Thyroid gland (tissue), 4 donors: ENCODE measurements at regions not wholly inside any gene's neighbourhood (a gene's known extent, or its start where the extent isn't known, plus 50 kb on each side); places are given as distances from the start of the nearest gene placed in this dataset.

Experiments used
- DNase-seq, 2 donors: peaks; one replicate each; pipeline ENCODE4 v3.0.0-alpha.2; 2019
- H3K27ac ChIP-seq, 3 donors: fragments of 200-600 bp; sonication (generic); 1 replicate in 2 of 3; 2 replicates in 1 of 3; pipeline ENCODE4 v1.5.1; 2016 to 2019; ENCODE audit warnings: mild to moderate bottlenecking in 1 of 3, moderate library complexity in 1 of 3
- H3K27me3 ChIP-seq: fragments of 200-600 bp; sonication (generic); one replicate; pipeline ENCODE4 v1.5.1; 2019
- H3K36me3 ChIP-seq, 2 donors: fragments of 200-600 bp; sonication (generic); one replicate each; pipeline ENCODE4 v1.5.1; 2016 to 2019
- H3K4me1 ChIP-seq, 2 donors: fragments of 200-600 bp; sonication (generic); one replicate each; pipeline ENCODE4 v1.5.1; 2017 to 2019
- H3K4me3 ChIP-seq, 3 donors: fragments of 200-600 bp; sonication (generic); replicated peaks in 1 of 3; 1 replicate in 2 of 3; 2 replicates in 1 of 3; pipeline ENCODE4 v1.5.1; 2016; ENCODE audit warnings: mild to moderate bottlenecking in 1 of 3
- H3K9me3 ChIP-seq: fragments of 200-600 bp; sonication (generic); one replicate; pipeline ENCODE4 v1.5.1; 2017
- POLR2A ChIP-seq, 2 donors: fragments of 450-650 bp; IDR thresholded peaks; one replicate each; pipeline ENCODE4 v1.6.1; 2017; ENCODE audit warnings: antibody characterized with exemption in 2 of 2, mild to moderate bottlenecking in 2 of 2, moderate library complexity in 1 of 2
- WGBS, 2 donors: methylation state at CpG; one replicate each; pipeline ENCODE4 v1.1.5; 2017; 5-methylcytosine and 5-hydroxymethylcytosine counted together
- intact Hi-C: fragments of 100-400 bp; cut with DNase I; formaldehyde crosslinking; loops from one replicate; pipeline ENCODE4 v1.15.1; 2023
- TF ChIP-seq, protein P1 (sequence below), 6 experiments: fragments of 200-600 bp in 3 of 6; fragments of 450-650 bp in 3 of 6; sonication (generic) in 3 of 6; IDR thresholded peaks; one replicate each; pipeline ENCODE4 v1.5.1; 2016 to 2019; ENCODE audit warnings: antibody characterized with exemption in 6 of 6, mild to moderate bottlenecking in 2 of 6, inconsistent platforms in 1 of 6, moderate library complexity in 1 of 6

DNA sequence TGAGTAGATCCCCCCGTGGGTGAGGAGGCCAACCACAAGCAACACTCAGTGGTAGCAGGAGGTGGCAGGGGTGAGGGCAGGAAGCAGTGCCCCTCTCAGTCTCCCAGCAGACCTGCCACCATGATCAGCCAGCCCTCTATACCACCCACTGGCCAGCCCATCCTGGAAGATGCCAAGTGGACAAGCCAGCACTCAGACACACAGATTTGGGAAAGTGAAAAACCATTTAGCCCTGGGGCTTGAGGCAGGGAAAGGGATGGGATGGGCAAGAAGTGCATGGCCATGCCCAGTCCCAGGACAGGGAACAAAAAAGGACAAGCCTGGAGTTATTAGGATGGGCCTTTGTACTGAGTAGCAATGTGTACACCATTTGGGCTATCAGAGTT, 76.9 kb downstream of the HFE start:
- no peak for DNase-seq
- TF ChIP-seq POLR2A (IDR thresholded peaks at IDR 0.05): no peak
- TF ChIP-seq, protein P1, sequence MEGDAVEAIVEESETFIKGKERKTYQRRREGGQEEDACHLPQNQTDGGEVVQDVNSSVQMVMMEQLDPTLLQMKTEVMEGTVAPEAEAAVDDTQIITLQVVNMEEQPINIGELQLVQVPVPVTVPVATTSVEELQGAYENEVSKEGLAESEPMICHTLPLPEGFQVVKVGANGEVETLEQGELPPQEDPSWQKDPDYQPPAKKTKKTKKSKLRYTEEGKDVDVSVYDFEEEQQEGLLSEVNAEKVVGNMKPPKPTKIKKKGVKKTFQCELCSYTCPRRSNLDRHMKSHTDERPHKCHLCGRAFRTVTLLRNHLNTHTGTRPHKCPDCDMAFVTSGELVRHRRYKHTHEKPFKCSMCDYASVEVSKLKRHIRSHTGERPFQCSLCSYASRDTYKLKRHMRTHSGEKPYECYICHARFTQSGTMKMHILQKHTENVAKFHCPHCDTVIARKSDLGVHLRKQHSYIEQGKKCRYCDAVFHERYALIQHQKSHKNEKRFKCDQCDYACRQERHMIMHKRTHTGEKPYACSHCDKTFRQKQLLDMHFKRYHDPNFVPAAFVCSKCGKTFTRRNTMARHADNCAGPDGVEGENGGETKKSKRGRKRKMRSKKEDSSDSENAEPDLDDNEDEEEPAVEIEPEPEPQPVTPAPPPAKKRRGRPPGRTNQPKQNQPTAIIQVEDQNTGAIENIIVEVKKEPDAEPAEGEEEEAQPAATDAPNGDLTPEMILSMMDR (IDR thresholded peaks at IDR 0.05): no peak
- Histone ChIP-seq H3K4me1 (peaks cover 8 to 13% of the 10 kb centered on the region in 2 donors), H3K36me3 (no peaks in the 10 kb centered on the region), H3K27me3 (no peaks in the 10 kb centered on the region), H3K27ac (no peak overlapping the region), H3K9me3 (no peaks in the 10 kb centered on the region), H3K4me3 (no peak overlapping the region)
- WGBS, 2 donors: 60 to 71% methylated on average over 1 of the region's 1 CpG
- intact Hi-C loops: no loop called here

DNA sequence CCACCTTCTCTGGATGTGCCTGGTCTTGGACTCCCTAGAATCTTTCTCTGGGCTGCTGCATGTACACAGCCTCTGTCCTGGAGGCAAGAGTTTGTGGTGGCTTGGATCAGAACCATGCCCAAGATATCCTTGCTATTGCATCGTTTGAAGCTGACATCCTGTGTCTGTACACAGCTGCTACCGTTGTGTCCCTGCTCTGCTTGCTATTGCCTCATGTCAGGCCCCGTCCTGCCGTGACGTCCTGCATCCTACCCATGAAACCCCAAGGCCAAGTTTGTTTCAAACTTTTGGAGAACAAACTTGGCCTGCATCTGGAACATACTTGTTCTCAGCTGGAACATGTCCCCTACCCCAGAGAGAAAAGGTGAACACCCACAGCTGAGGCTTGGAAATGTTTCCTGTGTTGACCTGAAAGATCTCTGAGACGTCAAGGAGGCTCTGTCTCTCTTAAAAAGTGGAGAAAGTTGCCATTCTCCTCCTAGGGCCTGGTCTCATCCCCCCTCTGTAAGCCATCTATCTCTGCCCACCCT, 78.1 kb downstream of the HFE start:
- intact Hi-C loops: no loop called here
- no peak overlapping the region for H3K4me3 ChIP-seq
- DNase-seq: no peak
- no peaks in the 10 kb centered on the region for H3K9me3 ChIP-seq
- TF ChIP-seq, protein P1 (IDR thresholded peaks at IDR 0.05): no peak
- no peak for TF ChIP-seq POLR2A (IDR thresholded peaks at IDR 0.05)
- H3K27me3 ChIP-seq: no peaks in the 10 kb centered on the region
- no peaks in the 10 kb centered on the region for H3K36me3 ChIP-seq
- H3K27ac ChIP-seq: no peak overlapping the region
- 90 to 97% methylated on average over 6 of the region's 6 CpGs for WGBS, 2 donors
- H3K4me1 ChIP-seq: peaks cover 0 to 3% of the 10 kb centered on the region in 2 donors

DNA sequence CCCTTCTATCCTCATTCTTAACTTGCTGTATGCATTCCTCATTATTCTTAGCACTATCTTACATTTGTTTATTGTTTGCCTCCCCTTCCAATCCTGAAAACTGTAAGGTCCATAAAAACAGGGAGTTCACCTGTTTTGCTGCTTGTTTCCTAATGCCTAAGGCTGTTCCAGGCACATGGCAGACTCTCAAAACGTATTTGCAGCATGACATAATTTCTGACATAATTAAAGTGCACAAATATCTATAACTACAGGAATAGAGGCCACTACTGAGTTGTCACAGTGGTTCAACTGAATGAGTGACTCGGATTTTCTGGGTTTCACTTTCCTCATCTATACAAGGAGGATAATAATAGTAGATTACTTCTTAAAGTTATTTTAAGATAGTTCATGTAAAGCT, 83.0 kb downstream of the HFE start:
- intact Hi-C loops: no loop called here
- no peaks in the 10 kb centered on the region for H3K27me3 ChIP-seq
- no peak overlapping the region for H3K4me3 ChIP-seq
- no peak overlapping the region for H3K27ac ChIP-seq
- DNase-seq: no peak
- WGBS, 2 donors: 84 to 85% methylated on average over 2 of the region's 2 CpGs
- TF ChIP-seq, protein P1 (IDR thresholded peaks at IDR 0.05): no peak
- TF ChIP-seq POLR2A (IDR thresholded peaks at IDR 0.05): no peak
- no peaks in the 10 kb centered on the region for H3K36me3 ChIP-seq
- H3K4me1 ChIP-seq: no peaks in the 10 kb centered on the region
- H3K9me3 ChIP-seq: no peaks in the 10 kb centered on the region

DNA sequence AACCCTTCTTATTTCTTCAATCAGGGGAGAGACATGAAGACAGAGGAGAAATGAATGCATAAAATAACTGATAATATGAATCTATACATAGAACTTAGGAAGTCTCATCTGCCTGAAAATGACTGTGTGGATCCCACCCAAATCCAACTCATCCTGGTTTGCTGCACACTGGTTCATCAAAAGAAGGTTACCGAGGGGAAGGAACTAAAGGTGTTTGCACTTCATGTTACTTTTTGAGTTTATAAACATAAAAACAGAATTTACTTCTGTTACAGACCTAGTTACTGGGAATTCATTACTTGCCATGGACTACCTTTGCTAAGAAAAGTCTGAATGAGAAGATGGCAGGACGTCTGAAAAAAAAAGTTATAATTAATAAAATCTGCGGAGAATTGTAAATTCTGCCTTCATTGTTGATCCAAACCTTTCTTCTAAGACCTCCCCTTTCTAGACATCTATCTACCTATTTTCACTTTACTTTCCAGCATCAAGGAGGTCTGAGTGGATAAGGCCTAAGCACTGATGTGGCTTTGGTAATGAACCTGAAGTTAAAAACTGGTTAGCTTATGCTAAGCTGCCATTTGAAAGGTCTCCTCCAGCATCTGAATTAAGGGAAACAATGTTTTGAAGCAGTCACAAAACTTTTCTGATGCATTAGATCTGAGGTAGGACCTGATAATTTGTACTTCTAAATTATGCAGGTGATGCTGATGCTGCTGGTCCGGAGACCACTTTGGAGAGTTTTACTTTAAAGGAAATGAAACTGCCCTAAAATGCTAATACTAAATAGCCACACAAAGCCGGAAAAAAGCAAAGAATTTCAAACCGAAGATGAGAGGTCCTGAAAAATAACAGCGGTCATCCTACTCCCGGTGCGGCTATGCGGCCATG, 84.0 kb downstream of the HFE start:
- DNase-seq: no peak
- intact Hi-C loops: no loop called here
- TF ChIP-seq, protein P1 (IDR thresholded peaks at IDR 0.05): no peak
- no peak for TF ChIP-seq POLR2A (IDR thresholded peaks at IDR 0.05)
- Histone ChIP-seq H3K27ac (peak overlapping the region; percentile 90 to 95 (median 92)), H3K36me3 (no peaks in the 10 kb centered on the region), H3K4me1 (no peaks in the 10 kb centered on the region), H3K9me3 (no peaks in the 10 kb centered on the region), H3K27me3 (no peaks in the 10 kb centered on the region), H3K4me3 (peak overlapping the region; percentile 34 to 59 (median 52))
- 28 to 35% methylated on average over 10 of the region's 10 CpGs for WGBS, 2 donors

DNA sequence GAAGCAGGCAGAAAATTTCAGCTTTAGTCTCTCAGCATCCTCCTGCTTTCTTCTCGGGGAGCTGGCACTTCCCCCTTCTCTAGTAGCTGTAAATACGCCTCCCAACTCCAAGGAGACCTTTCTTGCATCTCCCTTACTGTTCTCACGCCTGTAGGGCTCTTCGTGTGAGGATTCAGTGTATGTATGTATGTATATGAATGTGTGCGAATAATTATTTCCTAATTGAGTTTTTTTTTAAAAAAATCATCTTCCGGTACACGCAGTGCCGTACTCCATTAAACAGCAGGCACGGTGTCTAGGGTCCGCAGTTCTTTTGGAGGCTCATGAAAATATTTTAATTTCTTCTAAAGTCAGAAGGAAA, 85.4 kb downstream of the HFE start:
- TF ChIP-seq POLR2A (IDR thresholded peaks at IDR 0.05): no peak
- TF ChIP-seq, protein P1 (IDR thresholded peaks at IDR 0.05): no peak
- Histone ChIP-seq H3K27ac (peak overlapping the region; percentile 90 to 95 (median 92)), H3K4me3 (peak overlapping the region; percentile 34 to 59 (median 52)), H3K4me1 (no peaks in the 10 kb centered on the region), H3K36me3 (no peaks in the 10 kb centered on the region), H3K27me3 (no peaks in the 10 kb centered on the region), H3K9me3 (no peaks in the 10 kb centered on the region)
- intact Hi-C loops: no loop called here
- WGBS, 2 donors: 25 to 28% methylated on average over 10 of the region's 10 CpGs
- no peak for DNase-seq
